ENCODE measurements at regions not wholly inside any gene's neighbourhood (a gene's known extent, or its start where the extent isn't known, plus 50 kb on each side); places are given as distances from the start of the nearest gene placed in this dataset.

GRCh38 chr10:42937649-42938180, 139.2 kb upstream of the RET start:
- no peak for TF ChIP-seq POLR2A (IDR thresholded peaks at IDR 0.05; ENCODE audit: low read depth, low read length)
- TF ChIP-seq TAF1 (IDR thresholded peaks at IDR 0.05; ENCODE audit: borderline replicate concordance, low read depth, low read length) = no peak

All from GM12892 (cell line).